Skeletal muscle cell (primary cell): ENCODE measurements at regions not wholly inside any gene's neighbourhood (a gene's known extent, or its start where the extent isn't known, plus 50 kb on each side); places are given as distances from the start of the nearest gene placed in this dataset.
"Not testable (repeated sequence)": the region's sequence is repeated elsewhere in the genome, so short reads cannot be mapped to it uniquely, and the experiment has no call there.

Source experiments
- DNase-seq: peaks from one replicate; pipeline ENCODE4 v3.0.0-alpha.2; 2010; ENCODE audit warnings: low read depth
- H3K4me3 ChIP-seq: 2 replicates; pipeline ENCODE4 v1.5.1; 2011; ENCODE audit warnings: low read depth, mild to moderate bottlenecking, control low read depth, low read length, moderate library complexity

GRCh38 chr5:171538681-171539080 lies 119.2 kb downstream of the FGF18 start:
- no peak overlapping the region for H3K4me3 ChIP-seq
- DNase-seq, result no peak

DNA sequence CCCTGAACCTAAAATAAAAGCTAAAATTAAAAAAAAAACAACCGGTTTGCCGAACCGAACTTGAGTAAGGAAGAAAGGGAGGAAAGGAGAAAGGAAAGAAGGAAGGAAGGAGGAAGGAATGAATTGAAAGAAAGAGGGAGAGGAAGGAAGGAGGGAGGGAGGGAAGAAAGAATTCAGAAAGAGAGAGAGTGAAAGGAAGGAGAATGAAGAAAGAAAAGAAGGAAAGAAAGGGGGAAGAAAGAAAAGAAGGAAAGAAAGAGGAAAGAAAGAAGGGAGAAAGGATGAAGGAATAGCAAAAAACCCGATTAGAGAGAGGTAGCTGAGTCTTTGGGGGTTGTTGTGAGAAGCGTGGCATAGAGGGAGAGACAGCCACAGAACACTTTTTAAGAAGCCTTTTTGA lies 121.4 kb downstream of the FGF18 start:
- no peak for DNase-seq
- H3K4me3 ChIP-seq, result no peak overlapping the region

GRCh38 chr5:171541341-171541776 lies 121.9 kb downstream of the FGF18 start:
- no peak for DNase-seq
- H3K4me3 ChIP-seq, result no peak overlapping the region

GRCh38 chr5:171542525-171543140 lies 123.2 kb downstream of the FGF18 start:
- no peak for DNase-seq

GRCh38 chr5:171543148-171543815 lies 123.8 kb downstream of the FGF18 start:
- DNase-seq, result no peak
- H3K4me3 ChIP-seq, result no peak overlapping the region

More at GRCh38 chr5:171542525-171543140, 123.2 kb downstream of the FGF18 start:
- no peak overlapping the region for H3K4me3 ChIP-seq

DNA sequence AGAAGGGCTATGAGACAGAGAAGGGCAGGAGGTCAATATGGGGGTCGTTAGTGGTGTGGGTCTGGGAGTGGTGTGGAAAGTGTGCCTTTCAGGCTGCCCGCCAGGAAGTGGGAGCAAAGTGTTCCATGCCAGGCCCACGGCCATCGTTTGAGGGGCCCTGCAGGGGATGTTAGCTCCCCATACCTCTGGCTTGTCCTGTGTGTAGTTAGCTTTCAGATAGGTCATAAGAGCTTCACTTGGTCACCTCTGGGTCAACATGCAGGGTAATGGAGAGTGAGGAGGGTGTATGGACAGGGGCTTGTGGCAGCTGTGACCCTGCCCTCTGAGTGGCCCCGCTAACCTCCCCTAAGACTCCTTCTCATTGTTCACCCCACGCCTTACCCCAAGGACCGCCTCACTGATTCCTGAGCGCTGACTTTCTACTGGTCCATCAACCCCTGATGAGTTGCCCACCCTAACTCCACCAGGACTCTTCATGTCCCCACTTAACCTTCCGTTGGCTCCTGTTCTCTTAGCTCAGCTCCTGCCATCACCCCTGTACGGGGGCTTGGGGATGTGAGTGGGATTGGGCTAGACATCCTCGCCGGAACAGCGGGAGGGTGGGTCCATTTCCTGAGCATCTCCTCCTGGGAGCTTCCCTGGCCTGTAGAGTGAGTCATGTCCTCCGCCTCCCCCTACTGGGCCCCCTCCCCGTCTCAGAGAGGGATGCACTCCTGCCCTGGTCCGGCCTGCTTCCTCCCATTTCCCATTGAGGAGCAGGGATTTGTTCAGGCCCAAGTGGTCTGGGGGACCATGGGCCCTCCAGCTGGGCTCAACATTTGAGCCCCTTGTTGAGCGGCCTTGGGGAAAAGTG lies 125.7 kb downstream of the FGF18 start:
- H3K4me3 ChIP-seq, result no peak overlapping the region
- DNase-seq, result no peak

- no peak for DNase-seq
- no peak overlapping the region for H3K4me3 ChIP-seq
Measured at GRCh38 chr5:171549274-171549673, 129.8 kb downstream of the FGF18 start.

DNA sequence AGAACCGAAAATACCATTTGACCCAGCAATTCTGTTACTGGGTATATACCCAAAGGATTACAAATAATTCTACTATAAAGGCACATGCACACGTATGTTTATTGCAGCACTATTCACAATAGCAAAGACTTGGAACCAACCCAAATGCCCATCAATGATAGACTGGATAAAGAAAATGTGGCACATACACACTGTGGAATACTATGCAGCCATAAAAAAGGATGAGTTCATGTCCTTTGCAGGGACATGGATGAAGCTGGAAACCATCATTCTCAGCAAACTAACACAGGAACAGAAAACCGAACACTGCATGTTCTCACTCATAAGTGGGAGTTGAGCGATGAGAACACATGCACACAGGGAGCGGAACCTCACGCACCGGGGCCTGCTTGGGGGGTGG lies 134.4 kb downstream of the FGF18 start:
- not testable (repeated sequence) for H3K4me3 ChIP-seq, DNase-seq

- H3K4me3 ChIP-seq, result no peak overlapping the region
- no peak for DNase-seq
Measured at GRCh38 chr5:171555160-171555559, 135.7 kb downstream of the FGF18 start.

- H3K4me3 ChIP-seq, result no peak overlapping the region
- no peak for DNase-seq
Measured at GRCh38 chr5:171562822-171563221, 143.4 kb downstream of the FGF18 start.

GRCh38 chr5:171568389-171568788 lies 148.9 kb downstream of the FGF18 start:
- H3K4me3 ChIP-seq, result no peak overlapping the region
- DNase-seq, result no peak

- no peak for DNase-seq
- no peak overlapping the region for H3K4me3 ChIP-seq
Measured at GRCh38 chr5:171569065-171569712, 149.7 kb downstream of the FGF18 start.

- DNase-seq, result no peak
- H3K4me3 ChIP-seq, result no peak overlapping the region
Measured at GRCh38 chr5:171570244-171570825, 150.9 kb downstream of the FGF18 start.

DNA sequence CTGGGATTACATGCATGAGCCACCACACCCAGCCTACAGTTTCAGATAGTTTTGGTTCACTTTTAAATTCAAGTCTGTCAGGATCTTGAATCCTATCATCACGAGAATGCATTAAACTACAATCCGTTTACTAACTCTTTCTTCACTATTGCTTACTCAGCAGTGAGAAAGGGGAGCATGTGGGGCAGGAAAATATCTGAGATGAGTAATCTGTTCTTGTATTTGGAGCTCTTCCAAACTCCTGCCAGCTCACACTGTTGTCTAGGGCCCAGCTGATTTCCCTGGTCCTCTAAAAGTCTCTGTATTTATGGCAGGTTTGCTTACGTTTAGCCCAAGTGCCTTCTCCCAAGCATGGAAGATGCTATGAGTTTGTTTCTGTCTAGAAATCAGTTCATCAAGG lies 152.2 kb downstream of the FGF18 start:
- no peak overlapping the region for H3K4me3 ChIP-seq
- DNase-seq, result peak; percentile 66

GRCh38 chr5:171573021-171573420 lies 153.6 kb downstream of the FGF18 start:
- DNase-seq, result no peak
- H3K4me3 ChIP-seq, result no peak overlapping the region

- no peak for DNase-seq
- H3K4me3 ChIP-seq, result no peak overlapping the region
Measured at GRCh38 chr5:171573451-171574225, 154.2 kb downstream of the FGF18 start.

GRCh38 chr5:171574376-171574775 lies 154.9 kb downstream of the FGF18 start:
- no peak for DNase-seq
- H3K4me3 ChIP-seq, result no peak overlapping the region

DNA sequence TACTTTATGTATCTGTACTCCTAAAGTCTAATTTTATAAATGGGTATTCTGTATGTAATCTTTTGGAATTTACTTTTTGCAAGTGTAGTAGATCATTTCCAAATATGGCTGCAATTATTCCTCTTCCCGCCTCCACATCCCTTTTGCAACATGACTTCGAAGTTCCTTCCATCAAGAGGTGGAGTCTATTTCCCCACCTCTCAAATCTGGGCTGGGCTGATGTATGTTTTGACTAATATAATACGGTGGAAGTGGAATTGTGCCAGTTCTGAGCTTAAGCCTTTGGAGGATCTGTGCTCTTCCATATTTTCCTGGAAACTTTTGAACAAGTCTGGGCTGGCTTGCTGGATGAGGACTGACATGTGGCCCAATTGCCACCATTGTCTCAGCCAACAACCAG lies 155.9 kb downstream of the FGF18 start:
- DNase-seq, result no peak
- H3K4me3 ChIP-seq, result no peak overlapping the region

- no peak overlapping the region for H3K4me3 ChIP-seq
- no peak for DNase-seq
Measured at GRCh38 chr5:171575808-171576207, 156.4 kb downstream of the FGF18 start.
